Urothelium cell line (cell line): ENCODE measurements at regions not wholly inside any gene's neighbourhood (a gene's known extent, or its start where the extent isn't known, plus 50 kb on each side); places are given as distances from the start of the nearest gene placed in this dataset.
"Not testable (repeated sequence)": the region's sequence is repeated elsewhere in the genome, so short reads cannot be mapped to it uniquely, and the experiment has no call there.

Experiments used
- DNase-seq: peaks from one replicate; pipeline ENCODE4 v3.0.0; 2011; ENCODE audit warnings: low spot score, mixed read lengths
- FAIRE-seq: peaks from 2 replicates; lab custom pipeline; 2011; peaks lifted over from hg19 to GRCh38; lab: Jason Lieb, UNC

- DNase-seq, FAIRE-seq: not testable (repeated sequence)
These were observed 4510.9 kb upstream of the OR11H1 start for GRCh38 chr22:11017108-11017507.

GRCh38 chr22:11020522-11020921 lies 4507.5 kb upstream of the OR11H1 start:
- FAIRE-seq, DNase-seq: not testable (repeated sequence)

GRCh38 chr22:11026541-11026940 lies 4501.5 kb upstream of the OR11H1 start:
- not testable (repeated sequence) for FAIRE-seq

GRCh38 chr22:11027064-11027463 lies 4500.9 kb upstream of the OR11H1 start:
- FAIRE-seq: not testable (repeated sequence)

More at GRCh38 chr22:11026541-11026940, 4501.5 kb upstream of the OR11H1 start:
- not testable (repeated sequence) for DNase-seq

GRCh38 chr22:11027532-11027931 lies 4500.5 kb upstream of the OR11H1 start:
- not testable (repeated sequence) for FAIRE-seq, DNase-seq

More at GRCh38 chr22:11027064-11027463, 4500.9 kb upstream of the OR11H1 start:
- DNase-seq: not testable (repeated sequence)

- not testable (repeated sequence) for FAIRE-seq, DNase-seq
These were observed 4499.8 kb upstream of the OR11H1 start for GRCh38 chr22:11028180-11028579.

GRCh38 chr22:11029534-11029933 lies 4498.5 kb upstream of the OR11H1 start:
- not testable (repeated sequence) for FAIRE-seq, DNase-seq

- FAIRE-seq, DNase-seq: not testable (repeated sequence)
These were observed 4498.0 kb upstream of the OR11H1 start for GRCh38 chr22:11029967-11030366.

- FAIRE-seq, DNase-seq: not testable (repeated sequence)
These were observed 4497.2 kb upstream of the OR11H1 start for GRCh38 chr22:11030571-11031410.

- not testable (repeated sequence) for DNase-seq, FAIRE-seq
These were observed 4495.9 kb upstream of the OR11H1 start for GRCh38 chr22:11032115-11032514.

GRCh38 chr22:11034660-11034987 lies 4493.4 kb upstream of the OR11H1 start:
- FAIRE-seq: not testable (repeated sequence)
- DNase-seq: peak; percentile 1

GRCh38 chr22:11035031-11035873 lies 4492.7 kb upstream of the OR11H1 start:
- peak; percentile 1 for DNase-seq
- FAIRE-seq: not testable (repeated sequence)

- not testable (repeated sequence) for FAIRE-seq, DNase-seq
These were observed 4490.7 kb upstream of the OR11H1 start for GRCh38 chr22:11037314-11037713.

- not testable (repeated sequence) for FAIRE-seq
- DNase-seq: peak; percentile 1
These were observed 4490.2 kb upstream of the OR11H1 start for GRCh38 chr22:11037814-11038213.

- not testable (repeated sequence) for DNase-seq, FAIRE-seq
These were observed 4489.2 kb upstream of the OR11H1 start for GRCh38 chr22:11038786-11039185.

GRCh38 chr22:11041416-11041815 lies 4486.6 kb upstream of the OR11H1 start:
- FAIRE-seq, DNase-seq: not testable (repeated sequence)

GRCh38 chr22:11042116-11042515 lies 4485.9 kb upstream of the OR11H1 start:
- DNase-seq: no peak

GRCh38 chr22:11043289-11043688 lies 4484.7 kb upstream of the OR11H1 start:
- not testable (repeated sequence) for FAIRE-seq, DNase-seq

More at GRCh38 chr22:11042116-11042515, 4485.9 kb upstream of the OR11H1 start:
- no peak for FAIRE-seq

GRCh38 chr22:11048884-11049283 lies 4479.1 kb upstream of the OR11H1 start:
- not testable (repeated sequence) for FAIRE-seq

GRCh38 chr22:11050226-11050625 lies 4477.8 kb upstream of the OR11H1 start:
- FAIRE-seq, DNase-seq: not testable (repeated sequence)

More at GRCh38 chr22:11048884-11049283, 4479.1 kb upstream of the OR11H1 start:
- not testable (repeated sequence) for DNase-seq
